ENCODE measurements at regions not wholly inside any gene's neighbourhood (a gene's known extent, or its start where the extent isn't known, plus 50 kb on each side); places are given as distances from the start of the nearest gene placed in this dataset.
A peak's percentile ranks its signal among the peaks of the same experiment; 100 is the strongest.

DNA sequence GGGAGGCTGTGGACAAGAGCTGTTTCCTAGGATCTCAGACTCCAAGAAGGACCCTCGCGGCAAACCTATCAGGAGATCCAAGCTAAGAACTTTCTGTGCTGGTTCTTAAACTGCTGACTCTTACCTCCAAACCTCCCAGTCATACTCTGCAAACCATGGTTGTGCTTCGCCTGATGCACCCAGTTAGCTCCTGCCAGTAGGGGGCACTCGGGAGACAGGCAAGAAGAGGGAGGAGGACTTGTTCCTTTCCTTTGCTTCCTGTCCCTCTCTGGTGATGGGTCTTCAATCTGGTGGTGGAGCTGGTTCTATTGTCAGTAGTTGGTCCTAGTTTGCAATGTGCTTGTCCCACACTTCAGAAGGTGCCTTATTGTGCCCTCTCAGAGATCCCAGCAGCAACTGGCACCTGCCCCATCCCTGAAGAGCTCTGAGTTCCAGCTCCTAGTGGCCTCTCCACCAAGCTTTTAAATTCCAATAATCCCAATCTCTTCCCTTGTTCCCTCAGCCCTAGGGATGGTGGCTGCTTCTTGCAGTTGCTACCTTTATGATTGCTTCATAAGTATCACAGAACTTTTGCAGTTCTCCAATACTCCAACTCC is 113.5 kb upstream of the RPL38 start:
- DNase-seq (ENCODE audit: low read depth in 4 of 4, low spot score in 3 of 4): no peak

DNA sequence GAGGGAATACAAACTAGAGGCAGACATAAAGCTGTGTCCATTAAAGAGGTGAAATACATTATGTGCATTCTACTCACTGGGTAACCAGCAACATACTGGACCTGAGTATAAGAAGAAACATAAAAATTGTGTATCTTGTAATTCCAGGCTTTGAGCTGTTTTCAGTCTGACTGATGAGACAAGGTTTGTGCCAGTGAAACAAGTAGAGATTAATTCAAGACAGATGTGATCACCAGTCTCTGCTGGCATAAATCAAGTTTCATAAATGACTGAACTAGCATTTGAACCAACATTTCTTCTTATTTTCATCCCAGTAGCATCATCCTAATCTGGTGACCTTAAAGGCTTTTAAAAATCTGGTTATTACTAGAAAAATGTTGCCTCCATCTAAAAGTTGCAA is 108.8 kb upstream of the RPL38 start:
- DNase-seq (ENCODE audit: low read depth in 4 of 4, low spot score in 3 of 4): no peak

DNA sequence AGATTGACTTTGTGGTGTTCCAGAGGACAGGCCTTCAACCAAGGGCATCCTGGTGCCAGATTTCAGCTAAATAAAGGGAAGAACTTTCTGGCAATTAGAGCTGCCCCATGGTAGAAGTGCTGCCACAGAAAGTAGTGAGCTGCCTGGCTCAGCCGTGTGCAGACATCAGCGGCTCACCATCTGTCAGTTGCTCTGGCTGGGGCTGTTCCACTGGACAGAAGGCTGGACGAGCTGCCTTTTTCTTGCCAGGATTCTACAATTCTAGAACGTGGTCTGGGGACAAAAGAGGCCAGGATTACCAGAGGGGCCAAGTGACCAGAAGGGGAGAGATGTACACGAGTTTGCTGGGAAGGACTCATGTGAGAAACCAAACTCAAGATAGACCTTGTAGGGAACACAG is 107.0 kb upstream of the RPL38 start:
- DNase-seq (ENCODE audit: low read depth in 4 of 4, low spot score in 3 of 4): no peak

DNA sequence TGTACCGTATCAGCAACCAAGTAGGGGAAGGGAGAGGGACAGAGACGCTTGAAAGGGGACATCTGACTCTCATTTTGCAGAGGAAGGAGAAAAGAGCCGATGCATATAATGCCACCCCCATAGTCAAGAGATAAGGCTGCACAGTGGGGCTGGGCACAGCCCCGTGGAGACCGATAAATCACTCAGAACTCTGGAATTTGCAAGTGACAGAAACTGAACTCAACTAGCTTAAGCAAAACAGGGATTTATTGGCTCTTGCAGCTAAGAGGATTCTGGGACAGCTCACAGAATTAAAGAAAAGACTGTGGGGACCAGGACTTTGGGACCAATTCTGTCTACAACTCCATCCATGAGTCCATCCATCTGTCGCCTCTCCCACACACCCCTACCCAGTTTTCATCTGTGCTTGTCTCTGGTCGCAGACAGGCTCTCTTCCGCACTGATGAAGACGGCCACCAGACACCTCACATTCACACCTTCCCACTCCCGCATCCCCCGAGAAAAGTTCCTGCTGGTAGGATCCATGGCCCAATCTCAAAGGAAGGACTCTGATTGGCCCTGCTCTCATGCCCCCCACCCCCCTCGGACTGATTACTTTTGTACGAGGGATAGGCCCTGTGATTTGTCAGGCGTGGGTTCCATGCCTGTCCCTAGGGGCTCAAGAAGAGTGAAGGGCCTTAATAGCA is 105.9 kb upstream of the RPL38 start:
- peak in 1 of 4 donors; percentile 55 for DNase-seq (ENCODE audit: low read depth in 4 of 4, low spot score in 3 of 4)

DNA sequence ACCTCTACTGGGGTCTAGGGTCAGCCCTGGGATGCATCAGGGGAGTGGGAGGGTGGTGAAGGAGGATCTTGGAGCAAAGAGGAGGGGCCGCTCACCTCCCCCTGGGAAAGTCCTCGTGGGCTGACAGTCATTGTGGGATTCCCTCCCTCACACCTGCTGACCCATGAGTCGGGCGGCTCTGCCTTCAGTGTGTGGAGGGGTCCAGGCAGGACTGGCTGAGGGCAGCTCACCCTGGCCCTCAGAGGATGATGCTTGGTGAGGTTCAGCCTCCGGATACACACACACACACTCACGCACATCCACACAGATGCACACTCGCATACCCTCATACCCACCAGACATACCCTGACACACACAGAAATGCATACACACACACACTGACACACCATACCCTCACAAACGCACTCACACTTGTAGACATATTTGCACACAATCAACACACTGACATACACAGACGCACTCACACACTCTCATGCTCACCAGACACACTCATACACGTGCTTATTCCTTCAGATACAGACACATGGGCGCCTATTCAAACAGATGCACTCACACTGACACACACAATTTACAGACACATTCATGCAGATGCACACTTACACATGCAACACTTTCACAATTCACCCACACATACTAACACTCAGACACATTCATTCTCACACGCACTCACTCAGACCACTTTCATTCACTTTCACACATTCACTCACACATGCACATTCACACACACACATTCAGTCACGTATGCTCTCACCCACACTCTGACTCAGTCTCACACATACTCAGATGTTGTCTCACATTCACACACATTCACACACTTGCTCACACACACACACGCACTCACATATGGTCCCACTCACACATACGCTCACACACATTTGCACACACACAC is 105.1 kb upstream of the RPL38 start:
- DNase-seq (ENCODE audit: low read depth in 4 of 4, low spot score in 3 of 4): no peak

DNA sequence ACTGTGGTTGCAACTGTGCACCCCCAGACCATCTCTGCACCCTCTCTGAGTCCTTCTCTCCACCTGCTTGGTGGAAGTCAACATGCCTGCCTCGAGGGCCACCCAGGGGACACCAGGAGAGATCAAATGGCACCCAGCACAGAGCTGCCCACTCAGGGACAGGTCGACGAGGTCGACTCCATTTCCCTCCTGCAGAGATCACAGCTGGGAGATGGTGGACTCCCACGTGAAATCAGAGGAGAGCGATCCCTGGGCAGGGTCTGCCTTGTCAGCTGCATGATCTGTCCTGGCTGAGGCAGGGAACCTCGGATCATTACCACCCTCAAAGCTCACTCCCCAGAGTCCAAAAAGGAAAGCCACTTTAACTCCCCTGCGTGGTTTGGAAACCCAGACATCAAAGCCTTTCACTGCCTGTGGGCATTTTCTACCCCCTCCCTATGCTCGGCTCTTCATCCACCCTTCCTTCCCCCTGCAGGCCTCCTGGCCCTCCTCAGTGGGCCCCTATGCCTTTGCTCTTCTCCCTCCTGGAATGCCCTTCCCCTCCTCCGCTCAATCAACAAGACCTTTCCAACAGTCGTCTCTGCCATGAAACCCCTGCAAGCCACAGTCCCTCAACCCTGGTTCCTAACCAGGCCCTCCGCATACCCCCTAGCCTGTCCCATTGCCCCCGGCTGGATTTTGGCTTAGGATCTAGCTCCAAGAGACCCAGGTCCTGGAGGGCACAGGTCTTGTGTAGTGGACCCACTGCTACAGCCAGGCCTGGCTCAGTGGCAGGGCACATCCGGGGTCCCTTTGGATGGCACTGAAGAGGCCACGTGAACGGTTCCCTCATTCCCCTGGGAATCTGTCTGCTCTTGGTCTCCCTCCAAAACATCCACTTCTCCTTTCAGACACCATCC is 103.8 kb upstream of the RPL38 start:
- DNase-seq (ENCODE audit: low read depth in 4 of 4, low spot score in 3 of 4): no peak

DNA sequence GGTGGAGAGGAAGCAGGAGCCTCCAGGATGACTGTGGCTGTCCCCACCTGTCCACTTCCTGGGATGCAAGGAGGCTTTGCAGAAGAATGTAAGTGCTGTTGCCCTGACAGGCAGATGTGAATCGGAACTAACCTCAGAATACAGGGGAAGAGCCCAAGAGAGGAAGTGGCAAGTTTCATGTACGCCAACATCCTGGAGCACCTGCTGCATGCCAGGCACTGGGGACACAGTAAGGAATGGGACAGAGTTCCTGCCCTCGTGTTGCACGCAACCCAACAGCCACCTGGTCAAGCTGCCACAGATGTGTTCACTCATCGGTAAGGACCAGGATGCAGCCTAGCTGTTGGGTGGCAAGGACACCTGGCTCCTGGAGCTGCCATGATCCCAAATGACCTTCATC is 98.6 kb upstream of the RPL38 start:
- no peak for DNase-seq (ENCODE audit: low read depth in 4 of 4, low spot score in 3 of 4)

DNA sequence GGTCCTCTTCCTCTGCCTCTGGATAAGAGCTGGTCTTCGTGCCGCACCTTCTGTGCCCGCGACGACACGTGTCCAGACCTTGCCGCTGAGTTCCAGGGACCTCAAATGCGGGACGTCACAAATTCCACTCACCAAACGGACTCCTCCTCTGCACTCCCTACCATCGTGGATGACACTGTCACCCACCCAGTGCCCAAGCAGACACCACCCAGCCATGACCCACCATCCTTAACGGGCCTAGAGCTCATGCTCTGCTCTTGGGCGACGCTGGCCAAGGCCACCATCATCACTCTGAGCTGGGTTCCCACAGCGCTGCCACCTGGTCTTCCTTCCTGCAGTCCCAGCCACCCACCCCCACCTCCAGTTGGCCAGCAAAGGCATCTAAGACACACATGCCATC is 96.4 kb upstream of the RPL38 start:
- DNase-seq (ENCODE audit: low read depth in 4 of 4, low spot score in 3 of 4): no peak

DNA sequence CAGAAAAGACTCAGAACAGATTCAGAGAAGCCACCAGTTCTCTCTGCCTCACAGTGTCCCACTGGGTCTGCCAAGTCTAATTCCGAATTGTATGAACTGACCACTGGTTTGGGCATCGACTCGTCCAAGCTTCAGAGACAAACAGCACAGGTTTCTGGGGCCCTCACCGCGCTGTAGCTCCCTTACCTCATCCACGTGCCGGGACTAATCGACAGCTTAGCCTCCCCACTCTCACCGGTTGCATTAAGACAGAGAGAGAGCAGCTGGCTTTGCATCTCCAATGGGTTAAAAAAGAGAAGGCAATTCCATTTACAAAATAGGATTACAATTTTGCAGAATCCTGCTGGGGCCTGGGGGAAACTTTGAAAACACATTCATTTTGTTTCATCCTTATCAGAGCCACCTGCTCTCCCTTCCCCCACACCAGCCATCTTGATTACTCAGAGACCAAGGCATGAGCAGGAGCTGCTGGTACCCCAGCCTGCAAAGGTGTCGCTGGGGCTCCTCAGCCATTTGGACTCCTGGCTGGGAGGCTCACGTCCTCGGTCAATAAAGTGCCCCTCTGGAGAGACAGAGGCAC is 95.3 kb upstream of the RPL38 start:
- no peak for DNase-seq (ENCODE audit: low read depth in 4 of 4, low spot score in 3 of 4)

DNA sequence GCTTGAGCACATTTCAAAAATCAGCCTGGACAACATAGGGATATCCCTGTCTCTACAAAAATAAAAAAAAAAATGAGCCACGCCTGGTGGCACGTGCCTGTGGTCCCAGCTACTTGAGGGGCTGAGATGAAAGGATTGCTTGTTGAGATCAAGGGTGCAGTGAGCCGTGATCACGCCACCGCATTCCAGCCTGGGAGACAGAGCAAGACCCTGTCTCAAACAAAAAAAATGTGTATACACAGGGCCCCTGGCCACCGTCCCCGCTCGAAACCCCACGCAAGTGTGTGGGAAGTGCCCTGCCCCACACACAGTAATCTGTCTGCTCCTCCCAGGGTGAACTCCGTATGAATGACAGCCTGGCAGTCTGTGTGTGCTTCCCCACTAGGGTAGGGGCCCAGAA is 93.0 kb upstream of the RPL38 start:
- no peak for DNase-seq (ENCODE audit: low read depth in 4 of 4, low spot score in 3 of 4)

DNA sequence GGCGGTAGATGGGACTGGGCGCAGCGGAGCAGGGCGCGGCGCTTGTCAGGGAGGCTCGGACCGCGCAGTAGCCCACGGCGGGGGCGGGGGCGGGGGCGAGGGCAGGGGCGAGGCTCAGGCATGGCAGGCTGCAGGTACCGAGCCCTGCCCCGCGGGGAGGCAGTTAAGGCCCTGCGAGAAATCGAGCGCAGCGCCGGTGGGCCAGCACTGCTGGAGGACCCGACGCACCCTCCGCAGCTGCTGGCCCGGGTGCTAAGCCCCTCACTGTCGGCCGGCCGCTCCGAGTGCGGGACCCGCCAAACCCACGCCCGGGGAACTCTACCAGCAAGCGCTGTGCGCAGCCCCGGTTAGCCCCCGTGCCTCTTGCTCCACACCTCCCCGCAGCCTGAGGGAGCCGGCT is 90.2 kb upstream of the RPL38 start:
- no peak for DNase-seq (ENCODE audit: low read depth in 4 of 4, low spot score in 3 of 4)

DNA sequence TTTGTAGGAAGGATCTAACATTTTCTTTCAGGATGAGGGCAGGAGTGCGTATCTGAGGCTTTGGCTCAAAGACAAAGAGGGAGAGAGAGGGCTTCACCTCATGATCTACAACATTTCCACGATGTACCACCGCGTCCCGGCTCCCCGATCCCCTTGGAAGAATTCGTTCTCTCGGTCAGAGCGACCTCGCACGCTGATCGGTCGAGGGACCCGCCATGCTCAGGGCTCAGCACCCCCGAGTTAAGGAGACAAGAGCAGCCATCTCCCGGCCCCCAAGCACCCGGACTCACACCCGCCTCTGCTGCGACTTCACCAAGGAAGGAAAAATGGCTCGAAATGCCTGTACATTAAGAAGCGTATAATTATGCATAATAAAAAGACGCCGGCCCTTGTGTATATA is 89.5 kb upstream of the RPL38 start:
- no peak for DNase-seq (ENCODE audit: low read depth in 4 of 4, low spot score in 3 of 4)

DNA sequence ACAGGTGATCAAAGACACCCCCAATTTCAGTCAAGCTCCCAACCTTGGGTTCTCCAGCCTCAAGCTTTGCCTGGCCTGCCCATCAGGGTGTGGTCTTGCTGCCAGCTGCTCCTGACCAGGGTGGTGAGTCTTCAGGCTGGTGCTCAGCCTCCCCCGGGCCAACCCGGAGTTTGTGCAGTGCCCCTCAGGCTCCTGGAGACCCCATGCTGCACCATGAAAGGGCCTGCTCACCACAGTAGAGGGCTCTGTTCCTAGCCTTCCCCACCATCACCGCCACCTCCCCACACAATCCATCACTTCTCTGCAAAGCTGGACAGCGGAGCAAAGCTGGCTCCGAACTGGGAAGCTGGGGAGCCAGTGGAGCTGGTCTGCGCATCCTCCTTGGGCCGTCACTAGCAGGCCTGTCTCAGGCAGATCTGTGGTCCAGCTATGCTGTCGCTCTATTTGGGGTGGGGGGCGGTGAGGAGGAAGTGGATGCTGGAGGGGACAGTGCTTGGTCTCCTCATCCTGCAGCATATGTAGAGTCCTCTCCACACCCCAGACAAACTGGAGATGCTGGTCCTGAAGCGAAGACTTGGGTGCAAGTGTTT is 88.5 kb upstream of the RPL38 start:
- DNase-seq (ENCODE audit: low read depth in 4 of 4, low spot score in 3 of 4): no peak

DNA sequence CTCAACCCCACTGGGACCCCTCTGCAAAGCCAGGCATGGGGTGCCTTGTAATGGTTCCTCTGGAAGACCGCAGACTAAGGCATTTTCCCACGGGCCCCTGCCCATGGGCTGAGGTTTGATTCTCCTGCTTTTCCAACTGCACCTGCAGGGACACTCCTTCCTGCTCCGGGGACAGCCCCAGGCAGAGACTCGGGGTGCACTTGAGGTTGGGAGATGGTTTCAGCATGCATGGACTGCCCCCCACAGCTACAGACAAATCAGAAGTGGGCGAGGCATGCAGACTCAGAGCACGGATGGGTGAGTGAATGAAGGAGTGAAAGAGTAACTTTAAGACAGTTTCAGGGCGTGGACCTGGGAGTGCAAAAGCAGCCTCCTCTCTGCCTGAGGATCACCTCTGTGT is 87.9 kb upstream of the RPL38 start:
- no peak for DNase-seq (ENCODE audit: low read depth in 4 of 4, low spot score in 3 of 4)

DNA sequence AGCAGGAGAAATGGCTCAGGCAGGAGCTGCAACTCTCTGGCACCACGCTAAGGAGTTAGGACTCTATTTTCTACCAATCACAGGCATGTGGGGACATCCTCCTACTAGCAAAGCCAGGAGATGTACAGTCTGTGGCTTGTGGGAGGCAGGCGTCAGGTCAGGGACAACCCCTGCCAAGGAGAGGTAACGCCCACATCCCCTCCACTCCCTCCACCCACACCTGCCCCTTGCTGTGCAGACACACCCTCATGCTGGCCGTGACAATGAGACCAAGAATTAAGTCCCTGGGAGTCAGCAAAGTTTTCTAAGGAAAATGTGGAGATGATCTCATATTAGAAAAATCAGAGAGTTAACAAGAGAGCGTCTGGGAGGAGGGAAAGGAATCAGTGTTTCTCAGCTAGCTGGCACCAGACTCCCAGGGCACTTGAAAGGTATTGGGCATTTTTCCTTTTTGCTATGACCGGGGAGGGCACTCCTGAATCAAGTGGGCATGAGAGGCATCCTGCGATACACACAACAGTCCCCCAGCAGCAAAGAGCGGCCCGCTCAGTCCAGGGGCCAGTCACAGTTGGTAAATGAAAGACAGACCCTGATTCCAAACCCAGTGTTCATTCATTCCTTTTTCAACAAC is 87.3 kb upstream of the RPL38 start:
- no peak for DNase-seq (ENCODE audit: low read depth in 4 of 4, low spot score in 3 of 4)

DNA sequence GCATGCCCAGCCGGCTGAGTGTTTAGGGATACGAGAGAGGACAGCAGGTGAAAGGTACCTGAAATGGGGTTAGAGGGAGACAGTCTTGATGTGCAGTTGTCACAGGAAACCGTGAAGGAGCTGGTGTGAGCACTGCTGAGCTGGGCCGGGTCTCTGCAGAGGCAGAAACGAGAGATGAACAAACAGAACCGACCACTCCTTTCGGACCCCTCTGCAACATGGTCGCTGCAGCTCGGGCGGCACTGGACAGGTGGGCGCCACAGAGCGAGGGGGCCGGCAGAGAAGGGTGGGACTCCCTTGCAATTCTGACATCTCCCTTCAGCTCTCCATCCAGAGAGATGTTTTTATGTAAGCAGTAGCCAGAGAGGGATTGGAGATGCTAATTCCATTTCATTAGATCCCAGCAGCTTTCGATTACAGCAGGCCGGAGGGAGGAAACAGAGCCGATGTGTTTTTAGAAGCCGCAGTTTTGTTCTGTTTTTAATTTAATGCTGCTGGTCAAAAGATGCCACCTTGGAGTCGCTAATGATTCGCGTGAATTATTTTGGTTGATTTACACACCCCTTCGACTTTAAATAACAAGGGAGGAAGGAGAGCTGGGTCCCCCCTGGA is 86.3 kb upstream of the RPL38 start:
- DNase-seq (ENCODE audit: low read depth in 4 of 4, low spot score in 3 of 4): no peak

DNA sequence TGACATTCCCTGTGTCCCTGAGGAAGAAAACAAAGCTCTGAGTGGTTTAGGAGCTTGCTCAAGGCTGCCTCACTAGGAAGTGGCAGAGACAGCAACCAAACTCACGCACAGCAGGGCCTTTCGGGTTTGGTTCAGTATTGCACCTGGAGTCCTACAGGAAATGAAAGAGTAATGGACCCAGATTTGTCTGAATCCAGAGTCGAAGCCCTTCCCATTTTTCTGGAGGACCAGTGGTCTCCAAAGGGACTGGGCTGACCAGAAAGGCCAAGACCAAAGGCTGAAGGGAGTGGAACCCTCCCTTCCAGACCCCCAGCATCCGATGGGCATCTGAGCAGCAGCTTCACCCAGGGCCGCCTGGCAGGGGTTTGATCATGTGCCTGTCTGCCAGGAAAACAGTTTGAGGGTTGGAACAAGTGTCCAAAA is 85.5 kb upstream of the RPL38 start:
- no peak for DNase-seq (ENCODE audit: low read depth in 4 of 4, low spot score in 3 of 4)

DNA sequence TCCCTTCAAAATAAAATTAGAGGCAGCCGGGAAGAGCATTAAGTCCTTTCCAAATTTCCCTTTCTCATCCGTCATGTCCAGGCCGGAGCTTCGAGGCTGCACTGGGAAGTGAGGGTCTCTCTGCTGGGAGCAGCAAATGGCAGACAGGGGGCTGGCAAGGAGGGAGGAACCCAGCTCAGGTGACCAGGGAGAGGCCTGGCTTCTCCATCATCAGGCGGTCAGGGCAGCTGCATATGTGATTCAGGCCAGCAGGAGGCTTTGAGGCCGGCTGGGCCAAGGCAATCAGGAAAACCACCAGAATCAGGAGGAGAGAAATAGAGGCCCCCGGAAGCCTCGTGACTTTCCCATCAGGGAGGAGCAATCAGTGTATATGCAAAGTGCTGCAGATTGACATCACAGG is 85.0 kb upstream of the RPL38 start:
- no peak for DNase-seq (ENCODE audit: low read depth in 4 of 4, low spot score in 3 of 4)

DNA sequence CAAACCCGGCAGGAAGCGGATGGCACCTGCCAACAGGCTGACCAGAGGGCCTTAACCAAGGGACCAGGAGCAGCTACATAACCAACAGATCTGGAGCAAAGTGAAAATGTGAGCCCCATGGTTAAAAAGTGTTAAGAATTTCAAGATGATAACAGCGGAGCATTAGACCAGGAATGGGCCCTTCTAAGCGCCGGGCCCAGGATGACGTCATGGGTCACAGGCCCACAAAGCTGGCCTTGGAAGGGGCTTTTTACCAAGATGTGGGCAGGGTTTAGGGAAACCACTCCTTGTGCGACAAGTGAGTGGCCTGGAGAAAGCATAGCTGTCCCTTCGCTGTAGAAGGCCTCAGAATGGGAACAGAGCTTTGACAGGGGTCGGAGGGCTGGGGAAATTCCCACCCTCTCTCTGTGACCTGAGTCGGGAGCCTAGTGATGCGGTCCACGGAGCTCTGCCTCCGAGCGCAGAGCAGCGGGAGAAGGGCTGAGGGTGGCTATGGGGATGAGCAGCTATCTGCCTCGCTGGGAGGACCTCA is 84.4 kb upstream of the RPL38 start:
- DNase-seq (ENCODE audit: low read depth in 4 of 4, low spot score in 3 of 4): no peak

Measured in right renal pelvis (tissue), 4 donors.